GM18907 (cell line): ENCODE measurements at regions not wholly inside any gene's neighbourhood (a gene's known extent, or its start where the extent isn't known, plus 50 kb on each side); places are given as distances from the start of the nearest gene placed in this dataset.
A peak's percentile ranks its signal among the peaks of the same experiment; 100 is the strongest.
"Not testable (repeated sequence)": the region's sequence is repeated elsewhere in the genome, so short reads cannot be mapped to it uniquely, and the experiment has no call there.

Experiments used
- ATAC-seq: cut with Tn5 transposase; IDR thresholded peaks from one replicate; pipeline ENCODE4 v1.9.1; 2021; ENCODE audit warnings: mild to moderate bottlenecking, moderate library complexity; ENCODE audit not compliant: unreplicated experiment

DNA sequence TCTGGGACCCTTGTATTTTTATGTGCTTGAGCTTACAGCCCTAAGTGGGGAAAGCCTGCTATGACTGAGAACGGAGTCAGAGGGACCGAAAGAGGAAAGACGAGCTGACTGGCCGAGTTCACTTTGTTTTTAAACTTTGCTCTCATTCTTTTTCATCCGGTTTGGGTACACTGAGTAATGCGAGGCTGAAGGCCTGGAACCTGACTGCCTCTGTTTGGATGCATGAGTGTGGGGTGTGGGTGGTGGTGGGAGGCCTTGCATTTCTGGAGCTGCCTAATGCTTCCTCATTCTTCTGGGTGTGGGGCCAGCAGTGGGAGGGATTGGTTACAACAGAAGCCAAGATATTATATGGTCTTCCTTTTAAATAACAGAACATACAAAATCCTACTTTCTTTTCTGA, 155.5 kb downstream of the BUB3 start:
- ATAC-seq: no peak

DNA sequence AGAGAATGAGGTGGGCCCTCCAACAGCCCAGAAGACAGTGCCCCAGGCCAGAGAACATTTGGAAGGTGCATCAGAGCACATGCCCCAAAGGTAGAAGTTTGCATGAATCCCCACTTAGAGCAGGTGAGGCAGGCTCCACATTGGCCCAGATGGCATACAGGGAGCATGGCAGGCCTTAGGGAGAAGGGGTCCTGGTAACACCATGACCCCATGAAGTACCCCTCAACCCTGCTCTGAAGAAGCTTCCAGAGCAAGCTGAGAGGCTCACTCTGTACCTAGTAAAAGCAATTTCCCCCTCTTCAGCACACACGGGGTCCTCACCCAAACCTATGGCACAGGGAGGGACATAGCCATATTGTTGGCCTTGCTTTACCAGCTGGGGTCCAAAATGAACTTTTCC, 162.6 kb downstream of the BUB3 start:
- ATAC-seq: no peak

DNA sequence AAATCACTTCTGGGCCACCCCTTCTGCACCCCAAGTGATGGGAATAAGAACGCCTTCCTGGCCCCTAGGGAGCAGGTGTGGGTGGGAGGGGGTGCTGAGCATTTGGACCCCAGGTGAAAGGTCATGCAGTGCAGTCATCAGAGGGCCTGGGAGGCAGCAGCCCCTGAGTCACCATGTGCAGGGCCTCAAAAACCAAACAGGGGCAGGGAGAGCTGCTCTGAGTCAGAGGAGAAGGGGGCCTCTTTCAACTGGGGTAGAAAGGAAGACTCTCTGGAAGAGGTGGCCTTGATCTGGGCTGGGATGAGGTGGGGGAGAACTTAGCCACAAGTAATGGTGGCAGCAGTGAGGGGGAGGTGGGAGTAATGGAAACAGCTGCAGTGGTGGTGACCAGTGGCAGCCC, 164.3 kb downstream of the BUB3 start:
- ATAC-seq: no peak

GRCh38 chr10:123320091-123320490, 165.9 kb downstream of the BUB3 start:
- ATAC-seq: no peak

DNA sequence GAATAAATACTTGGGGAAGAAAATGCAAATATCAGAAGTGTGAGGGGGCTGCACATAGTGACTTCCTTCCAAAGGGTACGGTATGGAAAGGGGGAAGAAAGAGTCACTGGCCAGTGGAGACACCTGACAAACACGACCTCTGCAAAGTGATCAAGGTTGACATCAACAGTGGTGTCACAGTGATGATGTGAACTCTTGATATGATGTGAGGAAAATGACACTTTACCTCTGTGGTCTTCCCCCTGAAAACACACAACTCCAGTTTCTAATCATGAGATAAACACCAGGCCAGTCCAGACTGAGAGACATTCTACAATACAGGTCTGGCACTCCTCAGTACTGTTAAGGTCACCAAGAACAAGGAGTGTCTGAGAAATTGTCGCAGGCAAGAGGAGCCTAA, 169.7 kb downstream of the BUB3 start:
- no peak for ATAC-seq

DNA sequence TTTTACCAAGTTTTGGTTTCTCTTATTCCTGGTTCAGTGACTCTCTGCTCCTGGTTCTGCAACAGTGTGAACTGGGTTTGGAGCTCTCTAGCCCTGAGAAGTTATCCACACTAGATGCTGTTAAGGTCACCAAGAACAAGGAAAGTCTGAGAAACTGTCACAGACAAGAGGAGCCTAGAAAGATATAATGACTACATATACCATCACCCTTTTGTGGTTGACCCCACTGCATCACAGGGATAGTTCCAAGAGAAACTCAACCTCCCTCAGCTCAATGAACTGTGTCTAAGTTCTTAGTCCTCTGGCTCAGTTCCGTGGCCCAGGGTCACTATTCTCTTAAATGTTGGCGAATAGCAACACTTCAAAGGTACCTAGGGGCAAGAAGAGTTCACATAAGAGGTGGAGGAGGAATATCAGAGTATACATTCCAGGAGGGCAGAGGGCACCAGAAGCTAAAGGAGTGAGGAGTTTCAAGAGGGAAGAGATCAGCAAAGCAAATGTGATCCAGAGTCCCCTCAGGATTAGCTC, 171.5 kb downstream of the BUB3 start:
- no peak for ATAC-seq

GRCh38 chr10:123326674-123327073, 172.5 kb downstream of the BUB3 start:
- ATAC-seq: no peak

GRCh38 chr10:123327450-123327849, 173.2 kb downstream of the BUB3 start:
- peak; percentile 75 for ATAC-seq

DNA sequence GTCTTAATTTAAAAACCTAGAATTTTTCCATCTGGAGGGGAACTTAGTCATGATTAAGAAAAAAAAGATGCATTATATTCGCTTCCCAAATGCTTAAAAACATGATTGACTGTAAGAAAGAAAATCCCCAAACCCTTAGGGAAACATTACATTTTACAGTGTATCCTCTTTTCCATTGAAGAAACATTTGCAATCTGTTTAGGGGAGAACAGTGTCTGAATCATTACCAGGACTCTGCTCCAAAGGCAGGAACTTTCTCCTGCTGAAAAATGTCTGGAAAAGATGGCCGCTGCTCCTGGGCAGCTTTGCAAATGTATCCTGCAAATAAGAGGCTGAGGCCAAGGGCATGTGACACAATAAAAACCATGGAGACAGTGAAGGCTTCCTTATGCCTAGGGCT, 173.7 kb downstream of the BUB3 start:
- ATAC-seq: no peak

GRCh38 chr10:123331438-123331837, 177.2 kb downstream of the BUB3 start:
- no peak for ATAC-seq

DNA sequence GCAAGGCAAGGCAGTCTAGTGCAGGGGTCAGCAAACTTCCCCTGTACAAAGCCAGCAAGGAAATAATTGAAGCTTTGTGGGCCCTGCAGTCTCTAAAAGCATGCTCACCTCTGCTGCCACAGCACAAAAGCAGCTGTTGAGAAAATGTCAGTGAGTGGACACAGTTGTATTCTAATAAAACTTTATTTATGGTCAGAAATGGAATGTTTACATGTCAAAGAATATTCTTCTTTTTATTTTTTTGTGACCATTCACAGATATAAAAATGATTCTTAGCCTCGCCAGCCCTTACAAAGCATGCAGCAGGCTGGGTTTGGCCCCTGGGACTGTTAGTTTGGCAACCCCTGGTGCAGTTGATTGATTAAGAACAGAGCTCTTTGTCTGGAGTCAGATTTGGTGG, 192.4 kb downstream of the BUB3 start:
- no peak for ATAC-seq

DNA sequence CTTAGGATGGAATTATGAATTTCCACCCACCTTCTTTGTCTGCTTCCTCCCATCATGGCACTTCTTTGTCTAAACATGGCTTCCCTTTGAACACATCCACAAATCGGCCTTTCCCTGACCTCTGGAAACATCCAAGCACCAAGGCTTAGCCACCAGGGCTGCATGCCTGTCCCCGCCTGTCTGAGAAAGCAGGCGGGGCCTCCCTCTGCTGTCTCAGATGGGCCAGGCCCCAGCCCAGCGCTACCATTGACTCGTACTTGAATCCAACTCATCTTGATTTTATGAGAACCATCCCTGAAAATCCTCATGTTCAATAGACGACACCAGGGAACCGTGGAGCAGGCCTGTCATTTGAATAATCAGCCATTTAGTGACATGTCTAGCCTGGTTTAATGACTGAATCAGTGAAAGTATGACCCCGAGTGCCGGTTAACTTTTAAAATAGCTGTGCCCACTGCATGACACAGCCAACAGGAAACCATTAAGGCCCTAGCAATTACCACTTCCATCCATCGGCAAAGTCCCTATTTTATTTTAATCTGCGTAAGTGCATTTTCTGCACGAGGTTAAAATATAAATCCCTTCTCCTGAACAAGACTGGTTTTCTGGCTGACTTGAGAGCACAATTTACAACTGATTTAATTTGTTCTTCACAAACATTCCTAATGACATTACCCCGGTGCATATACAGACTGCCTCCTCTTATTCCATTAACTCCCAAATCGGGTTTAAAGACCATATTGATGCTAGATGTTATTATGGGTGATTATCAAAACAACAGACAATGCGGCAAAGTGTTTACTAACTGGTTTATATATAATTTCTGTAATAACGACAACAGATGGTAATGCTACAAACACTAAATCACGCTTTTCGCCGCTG, 194.7 kb downstream of the BUB3 start:
- ATAC-seq: no peak

DNA sequence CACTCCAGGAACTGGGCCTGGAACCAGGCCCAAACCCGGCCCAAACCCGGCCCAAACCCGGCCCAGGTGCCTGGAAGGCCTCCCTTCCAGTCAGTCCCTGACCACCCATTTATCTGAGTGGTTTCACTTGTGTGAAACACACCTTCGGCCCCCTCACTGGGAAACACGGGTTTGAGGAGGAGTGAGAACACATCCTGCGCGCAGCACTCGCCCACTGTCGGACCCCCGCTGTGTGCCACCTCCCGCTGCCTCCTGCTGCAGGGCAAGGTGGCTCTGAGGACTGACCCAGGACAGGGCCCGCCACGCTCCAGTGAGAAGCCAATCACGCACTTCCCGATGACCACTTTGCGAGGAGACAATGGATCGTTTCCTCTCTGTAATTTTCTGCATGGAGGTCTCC, 197.5 kb downstream of the BUB3 start:
- ATAC-seq: no peak

GRCh38 chr10:123354521-123354920, 200.3 kb downstream of the BUB3 start:
- ATAC-seq: no peak

DNA sequence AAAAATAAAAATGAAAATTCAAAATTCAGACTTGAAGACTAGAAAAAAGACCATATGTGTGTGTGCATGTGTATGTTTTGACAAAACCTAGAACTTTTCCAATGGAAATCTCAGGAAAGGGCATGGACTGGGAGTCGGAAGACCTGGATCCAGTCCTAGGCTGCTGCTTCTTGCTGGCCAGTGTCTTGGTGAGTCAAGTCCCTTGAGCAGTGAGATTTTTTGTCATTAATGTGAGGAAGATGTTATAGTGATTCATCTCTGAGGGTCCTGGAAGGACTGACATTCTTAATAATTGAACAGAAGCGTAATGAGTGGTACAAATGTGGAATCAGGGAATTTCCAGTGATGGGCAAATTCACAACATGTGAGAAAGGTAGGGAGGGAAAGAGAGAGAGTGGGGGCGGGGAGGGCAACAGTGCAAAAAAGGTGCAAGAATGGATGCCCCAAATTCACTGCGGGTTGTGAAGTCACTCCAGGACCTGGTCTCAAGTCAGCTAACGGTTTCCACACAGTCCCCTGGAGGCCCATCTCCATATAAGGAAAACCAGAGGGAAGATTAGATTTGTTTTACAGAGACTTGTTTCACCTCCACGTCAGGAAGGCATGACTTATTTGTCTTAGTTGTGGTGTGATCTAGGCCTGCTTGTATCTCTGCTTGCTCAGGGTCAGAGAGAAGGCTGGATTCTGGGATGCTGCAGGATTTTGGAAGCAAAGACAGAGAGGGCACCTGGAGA, 201.7 kb downstream of the BUB3 start:
- no peak for ATAC-seq

DNA sequence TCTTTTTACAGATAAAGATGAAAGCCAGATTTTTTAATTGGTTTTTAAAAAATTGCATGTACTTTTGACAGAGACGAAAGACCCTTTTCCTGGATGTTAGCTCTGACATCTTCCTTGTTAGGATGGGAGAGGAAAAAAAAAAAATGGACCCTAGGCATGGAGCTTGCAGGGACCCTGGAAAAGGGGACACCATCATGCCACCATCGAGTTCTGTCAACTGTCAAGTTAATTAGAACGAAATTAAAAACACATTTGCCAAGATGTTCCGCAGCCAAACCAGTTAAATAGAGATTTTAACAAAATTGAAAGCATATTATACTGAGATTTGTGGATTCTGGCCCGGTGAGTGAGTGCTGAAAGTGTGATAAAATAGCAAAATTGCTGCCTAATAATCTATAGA, 202.6 kb downstream of the BUB3 start:
- no peak for ATAC-seq

DNA sequence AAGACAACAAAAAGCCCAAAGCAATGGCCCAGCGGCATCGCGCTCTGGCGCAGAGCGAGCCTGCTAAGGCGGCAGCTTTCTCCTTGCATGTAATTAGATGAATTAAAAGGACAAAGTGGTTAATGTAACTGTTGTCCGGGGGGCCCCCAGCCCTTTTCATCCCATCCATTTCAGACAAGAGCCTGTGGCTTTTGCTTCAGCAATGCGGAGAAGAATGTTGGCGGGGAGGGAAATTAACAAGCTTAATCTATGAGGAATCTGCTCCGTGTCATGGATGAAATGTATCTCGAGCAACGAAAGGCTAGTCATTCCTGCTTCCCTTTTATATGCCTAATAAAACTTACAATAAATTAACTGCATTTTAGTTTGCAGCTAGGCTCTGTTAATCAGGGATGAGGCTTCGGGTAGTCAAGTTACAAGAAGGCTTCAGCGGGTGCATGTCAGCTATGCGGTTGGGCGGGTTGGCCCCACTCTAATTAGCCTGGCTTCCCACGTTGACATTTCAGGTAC, 203.3 kb downstream of the BUB3 start:
- no peak for ATAC-seq

DNA sequence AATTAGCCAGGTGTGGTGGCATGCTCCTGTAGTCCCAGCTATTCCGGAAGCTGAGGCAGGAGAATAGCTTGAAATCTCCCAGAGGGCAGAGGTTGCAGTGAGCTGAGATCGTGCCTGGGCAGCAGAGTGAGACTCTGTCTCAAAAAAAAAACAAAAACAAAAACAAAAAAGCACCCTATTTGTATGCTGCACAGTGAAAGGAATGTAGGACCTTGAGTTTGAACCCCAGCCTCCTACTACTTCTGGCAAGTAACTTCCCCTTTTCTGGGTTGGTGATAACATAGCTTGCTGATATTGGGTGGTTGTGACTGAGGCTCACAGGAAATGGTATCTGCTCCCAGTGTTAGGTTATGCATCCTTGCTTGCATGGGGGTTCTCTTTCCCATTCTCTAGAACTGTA, 205.3 kb downstream of the BUB3 start:
- ATAC-seq: no peak

- no peak for ATAC-seq
Measured at GRCh38 chr10:123361832-123362231, 207.6 kb downstream of the BUB3 start.

DNA sequence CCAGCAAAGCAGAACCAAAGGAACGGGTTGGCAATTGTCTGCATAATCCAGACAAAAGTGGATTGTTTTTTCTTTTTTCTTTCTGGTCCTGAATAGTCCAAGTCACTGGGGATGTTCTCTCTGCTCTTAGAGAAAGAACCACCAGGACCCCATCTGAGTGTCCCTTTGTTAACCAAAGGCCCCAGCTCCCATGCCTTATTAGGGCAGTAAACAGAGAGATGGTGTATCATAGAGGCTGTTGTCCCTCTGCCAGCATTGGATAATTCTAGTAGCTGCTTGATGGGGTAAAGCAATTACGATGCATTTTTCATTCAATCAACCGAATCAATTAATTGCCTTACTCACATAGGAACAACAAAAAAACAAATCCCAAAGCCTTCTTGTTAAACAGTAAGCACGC, 213.0 kb downstream of the BUB3 start:
- ATAC-seq: no peak

DNA sequence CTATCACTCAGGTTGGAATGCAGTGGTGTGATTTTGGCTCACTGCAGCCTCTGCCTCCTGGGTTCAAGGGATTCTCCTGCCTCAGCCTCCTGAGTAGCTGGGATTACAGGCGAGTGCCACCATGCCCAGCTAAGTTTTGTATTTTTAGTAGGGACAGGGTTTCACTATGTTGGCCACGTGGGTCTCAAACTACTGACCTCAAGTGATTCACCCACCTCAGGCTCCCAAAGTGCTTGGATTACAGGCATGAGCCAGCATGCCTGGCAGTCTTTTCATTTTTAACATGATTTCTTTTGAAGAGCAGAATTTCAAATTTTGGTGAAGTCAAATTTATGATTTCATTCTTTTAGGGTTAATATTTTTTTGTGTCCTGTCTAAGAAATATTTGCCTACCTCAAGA, 217.4 kb downstream of the BUB3 start:
- ATAC-seq: not testable (repeated sequence)

DNA sequence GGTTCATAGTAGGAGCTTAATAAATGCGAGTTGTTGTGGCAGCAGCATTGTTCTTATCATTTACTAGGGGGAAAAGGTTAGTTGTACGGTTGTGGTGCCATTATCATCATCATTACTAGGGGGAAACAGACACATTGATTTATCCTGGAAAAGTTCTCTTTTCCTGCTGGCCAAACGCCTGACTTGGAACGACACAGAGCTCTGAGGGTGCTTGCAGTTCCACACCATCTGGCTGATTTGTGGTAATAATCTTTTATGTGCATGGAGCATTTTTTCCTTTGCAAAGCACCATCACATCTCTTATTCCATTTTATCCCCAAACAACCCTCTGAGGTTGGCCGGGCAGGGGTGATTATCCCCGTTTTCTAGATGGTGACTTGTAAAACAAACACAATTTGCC, 219.4 kb downstream of the BUB3 start:
- ATAC-seq: no peak
